ENCODE measurements at regions not wholly inside any gene's neighbourhood (a gene's known extent, or its start where the extent isn't known, plus 50 kb on each side); places are given as distances from the start of the nearest gene placed in this dataset.

- POLR2A ChIA-PET = no interaction called here
These were observed 106.0 kb downstream of the APIP start for GRCh38 chr11:34810107-34810562.

GRCh38 chr11:34809191-34810106, 106.7 kb downstream of the APIP start:
- no peak for DNase-seq
- H3K9ac ChIP-seq = no peak overlapping the region
- H3K4me2 ChIP-seq = no peak overlapping the region
- no peaks in the 10 kb centered on the region for H4K20me1 ChIP-seq (ENCODE audit: insufficient read depth)
- WGBS (ENCODE audit: low lambda C conversion rate) = 49% methylated on average over 2 of the region's 2 CpGs
- no peaks in the 10 kb centered on the region for H3K4me1 ChIP-seq (ENCODE audit: control insufficient read depth in 1 of 2, insufficient read depth in 2 of 2, low read depth in 1 of 2, low read length in 1 of 2)
- no peaks in the 10 kb centered on the region for H3K36me3 ChIP-seq (replicated peaks in 1 of 2; ENCODE audit: control insufficient read depth in 1 of 2, insufficient read depth in 2 of 2, low read length in 1 of 2)
- no peak overlapping the region for H3K27ac ChIP-seq (ENCODE audit: low read depth in 2 of 2, low read length in 1 of 2)
- no peaks in the 10 kb centered on the region for H3K79me2 ChIP-seq (ENCODE audit: insufficient read depth)
- no peaks in the 10 kb centered on the region for H3K9me3 ChIP-seq
- CTCF ChIA-PET = interaction anchor here (0.8 to 1.3 kb wide), 3 partner anchors 9 to 603 kb away, joined by 3 to 4 read pairs (median 3); no protein-coding TSS in a partner anchor
- H3K9me2 ChIP-seq = no peaks in the 10 kb centered on the region
- 0 out of 2 replicates have a peak, but pooled peaks cover 4% of the 10 kb centered on the region for H3K27me3 ChIP-seq (ENCODE audit: insufficient read depth)
- no peak overlapping the region for H2AFZ ChIP-seq (ENCODE audit: low read depth)
- no peaks in the 10 kb centered on the region for H3F3A ChIP-seq (replicated peaks; ENCODE audit: insufficient read depth)
- POLR2A ChIA-PET = no interaction called here
- 0 out of 2 replicates have a peak, but pooled peaks have one; percentile 8 for TF ChIP-seq TCF12 (IDR thresholded peaks at IDR 0.05)
- peak; percentile 46; the same call in 1 of the 2 replicates for TF ChIP-seq GATA2 (CRISPR knock-in tag; IDR thresholded peaks at IDR 0.05)
- TF ChIP-seq TAF1 (IDR thresholded peaks at IDR 0.05; ENCODE audit: borderline replicate concordance, low read depth, low read length) = no peak
- no peak for TF ChIP-seq MXI1 (IDR thresholded peaks at IDR 0.05; ENCODE audit: low read depth, low read length)
- no peak overlapping the region for H3K4me3 ChIP-seq (ENCODE audit: low read depth in 2 of 2, low read length in 1 of 2)

More at GRCh38 chr11:34810107-34810562, 106.0 kb downstream of the APIP start:
- TF ChIP-seq SIN3A (IDR thresholded peaks at IDR 0.05; ENCODE audit: borderline replicate concordance, low read depth, low read length) (no peak), ELF1 (IDR thresholded peaks at IDR 0.05) (no peak), RXRA (IDR thresholded peaks at IDR 0.05; ENCODE audit: borderline replicate concordance, low read depth) (no peak), TCF12 (IDR thresholded peaks at IDR 0.05) (no peak), IRF3 (IDR thresholded peaks at IDR 0.05; ENCODE audit: low read depth, low read length) (no peak)
- no peak overlapping the region for H3K9ac ChIP-seq
- no peaks in the 10 kb centered on the region for H3K9me3 ChIP-seq
- H4K20me1 ChIP-seq (ENCODE audit: insufficient read depth) = no peaks in the 10 kb centered on the region
- no peaks in the 10 kb centered on the region for H3K79me2 ChIP-seq (ENCODE audit: insufficient read depth)
- no peak for DNase-seq
- H3K4me2 ChIP-seq = no peak overlapping the region
- no peak overlapping the region for H3K4me3 ChIP-seq (ENCODE audit: low read depth in 2 of 2, low read length in 1 of 2)
- whole genome bisulfite sequencing (ENCODE audit: low lambda C conversion rate) = 89% methylated on average over 2 of the region's 2 CpGs
- H2AFZ ChIP-seq (ENCODE audit: low read depth) = no peak overlapping the region
- H3K27me3 ChIP-seq (ENCODE audit: insufficient read depth) = 0 out of 2 replicates have a peak, but pooled peaks cover 4% of the 10 kb centered on the region
- no peak overlapping the region for H3K27ac ChIP-seq (ENCODE audit: low read depth in 2 of 2, low read length in 1 of 2)
- no peaks in the 10 kb centered on the region for H3K9me2 ChIP-seq
- no peaks in the 10 kb centered on the region for H3K36me3 ChIP-seq (replicated peaks in 1 of 2; ENCODE audit: control insufficient read depth in 1 of 2, insufficient read depth in 2 of 2, low read length in 1 of 2)
- CTCF ChIA-PET = interaction anchor here (1.2 to 1.3 kb wide), 2 partner anchors 9 to 602 kb away, joined by 3 to 4 read pairs; no protein-coding TSS in a partner anchor
- H3K4me1 ChIP-seq (ENCODE audit: control insufficient read depth in 1 of 2, insufficient read depth in 2 of 2, low read depth in 1 of 2, low read length in 1 of 2) = no peaks in the 10 kb centered on the region
- no peaks in the 10 kb centered on the region for H3F3A ChIP-seq (replicated peaks; ENCODE audit: insufficient read depth)

GRCh38 chr11:34806875-34807274, 109.3 kb downstream of the APIP start:
- H2AFZ ChIP-seq (ENCODE audit: low read depth) = no peak overlapping the region
- POLR2A ChIA-PET = no interaction called here
- TF ChIP-seq MEF2A (IDR thresholded peaks at IDR 0.05; ENCODE audit: borderline replicate concordance, low read depth) = no peak
- no peak for TF ChIP-seq TEAD4 (IDR thresholded peaks at IDR 0.05; ENCODE audit: borderline replicate concordance, insufficient read depth)
- TF ChIP-seq MAX (IDR thresholded peaks at IDR 0.05; ENCODE audit: low read depth) = no peak
- TF ChIP-seq ELF1 (IDR thresholded peaks at IDR 0.05) = no peak
- no peak for TF ChIP-seq FOXJ3 (CRISPR knock-in tag; IDR thresholded peaks at IDR 0.05)
- H3K4me3 ChIP-seq (ENCODE audit: low read depth in 2 of 2, low read length in 1 of 2) = no peak overlapping the region
- no peaks in the 10 kb centered on the region for H3F3A ChIP-seq (replicated peaks; ENCODE audit: insufficient read depth)
- H3K4me2 ChIP-seq = no peak overlapping the region
- no peaks in the 10 kb centered on the region for H4K20me1 ChIP-seq (ENCODE audit: insufficient read depth)
- H3K79me2 ChIP-seq (ENCODE audit: insufficient read depth) = no peaks in the 10 kb centered on the region
- no peak overlapping the region for H3K27ac ChIP-seq (ENCODE audit: low read depth in 2 of 2, low read length in 1 of 2)
- H3K9ac ChIP-seq = no peak overlapping the region
- WGBS (ENCODE audit: low lambda C conversion rate) = 56% methylated on average over 5 of the region's 5 CpGs
- H3K27me3 ChIP-seq (ENCODE audit: insufficient read depth) = 0 out of 2 replicates have a peak, but pooled peaks cover 4% of the 10 kb centered on the region
- CTCF ChIA-PET = no interaction called here
- H3K9me2 ChIP-seq = no peaks in the 10 kb centered on the region
- H3K4me1 ChIP-seq (ENCODE audit: control insufficient read depth in 1 of 2, insufficient read depth in 2 of 2, low read depth in 1 of 2, low read length in 1 of 2) = no peaks in the 10 kb centered on the region
- DNase-seq = no peak
- no peaks in the 10 kb centered on the region for H3K9me3 ChIP-seq
- no peaks in the 10 kb centered on the region for H3K36me3 ChIP-seq (replicated peaks in 1 of 2; ENCODE audit: control insufficient read depth in 1 of 2, insufficient read depth in 2 of 2, low read length in 1 of 2)
